Neural progenitor cell (in vitro differentiated cells): ENCODE measurements at regions not wholly inside any gene's neighbourhood (a gene's known extent, or its start where the extent isn't known, plus 50 kb on each side); places are given as distances from the start of the nearest gene placed in this dataset.

Experiments used
- DNase-seq: peaks from one replicate; pipeline ENCODE4 v3.0.0-alpha.2; 2016; ENCODE audit warnings: low spot score
- H2AFZ ChIP-seq: fragments of 200-600 bp; sonication (generic); replicated peaks from 2 replicates; pipeline ENCODE4 v1.6.1; 2016; ENCODE audit warnings: antibody characterized with exemption
- H3F3A ChIP-seq: fragments of 200-600 bp; sonication (generic); 2 replicates; pipeline ENCODE4 v1.6.1; 2016; ENCODE audit warnings: antibody characterized with exemption, low read depth
- H3K27ac ChIP-seq: fragments of 200-600 bp; sonication (generic); 2 replicates; pipeline ENCODE4 v1.5.1; 2016; ENCODE audit warnings: mild to moderate bottlenecking
- H3K27me3 ChIP-seq: fragments of 200-600 bp; sonication (generic); 2 replicates; pipeline ENCODE4 v1.6.1; 2016; ENCODE audit warnings: mild to moderate bottlenecking, moderate library complexity
- H3K36me3 ChIP-seq: fragments of 200-600 bp; sonication (generic); 2 replicates; pipeline ENCODE4 v1.5.1; 2016
- H3K4me1 ChIP-seq: fragments of 200-600 bp; sonication (generic); 2 replicates; pipeline ENCODE4 v1.6.1; 2016; ENCODE audit warnings: mixed run types
- H3K4me2 ChIP-seq: fragments of 200-600 bp; sonication (generic); 2 replicates; pipeline ENCODE4 v1.6.1; 2016
- H3K4me3 ChIP-seq: fragments of 200-600 bp; sonication (generic); 2 replicates; pipeline ENCODE4 v1.5.1; 2016
- H3K79me2 ChIP-seq: fragments of 200-600 bp; sonication (generic); 2 replicates; pipeline ENCODE4 v1.6.1; 2016; ENCODE audit warnings: low read depth
- H3K9ac ChIP-seq: fragments of 200-600 bp; sonication (generic); 2 replicates; pipeline ENCODE4 v1.6.1; 2016
- H3K9me3 ChIP-seq: fragments of 200-600 bp; sonication (generic); 2 replicates; pipeline ENCODE4 v1.5.1; 2016; ENCODE audit warnings: low read depth
- H4K20me1 ChIP-seq: fragments of 200-600 bp; sonication (generic); 2 replicates; pipeline ENCODE4 v1.6.1; 2016; ENCODE audit warnings: low read depth
- H3K27ac Mint-ChIP-seq: 3 replicates; pipeline ENCODE4 v1.8.0; 2021; ENCODE audit warnings: mixed read lengths
- H3K27me3 Mint-ChIP-seq: 2 replicates; pipeline ENCODE4 v1.8.0; 2022; ENCODE audit warnings: low read depth, mild to moderate bottlenecking, inconsistent platforms, moderate library complexity, mixed read lengths; ENCODE audit not compliant: insufficient read depth
- H3K36me3 Mint-ChIP-seq: 3 replicates; pipeline ENCODE4 v1.8.0; 2021; ENCODE audit warnings: mixed read lengths
- H3K4me1 Mint-ChIP-seq: 3 replicates; pipeline ENCODE4 v1.8.0; 2021; ENCODE audit warnings: mixed read lengths
- H3K4me3 Mint-ChIP-seq: 3 replicates; pipeline ENCODE4 v1.8.0; 2021; ENCODE audit warnings: mild to moderate bottlenecking, moderate library complexity, mixed read lengths
- H3K9me3 Mint-ChIP-seq: 3 replicates; pipeline ENCODE4 v1.8.0; 2020; ENCODE audit warnings: mixed read lengths
- CTCF ChIP-seq: fragments of 200-600 bp; sonication (generic); IDR thresholded peaks from 2 replicates; pipeline ENCODE4 v1.5.1; 2017; ENCODE audit warnings: antibody characterized with exemption, mild to moderate bottlenecking
- EZH2 ChIP-seq: fragments of 200-600 bp; sonication (generic); IDR thresholded peaks from 2 replicates; pipeline ENCODE4 v1.6.1; 2017; ENCODE audit warnings: antibody characterized with exemption, mild to moderate bottlenecking, moderate library complexity
- EZH2phosphoT487 ChIP-seq: fragments of 200-600 bp; sonication (generic); IDR thresholded peaks from 2 replicates; pipeline ENCODE4 v1.6.1; 2017; ENCODE audit warnings: antibody characterized with exemption

- no peaks in the 10 kb centered on the region for H3F3A ChIP-seq
- H3K4me1 Mint-ChIP-seq = no peaks in the 10 kb centered on the region
- no peaks in the 10 kb centered on the region for H3K79me2 ChIP-seq
- H3K4me2 ChIP-seq = no peak overlapping the region
- H3K4me3 ChIP-seq = no peak overlapping the region
- H3K4me1 ChIP-seq = no peaks in the 10 kb centered on the region
- H3K27me3 ChIP-seq = no peaks in the 10 kb centered on the region
- no peaks in the 10 kb centered on the region for H3K27me3 Mint-ChIP-seq
- TF ChIP-seq CTCF (no peak), EZH2phosphoT487 (no peak), EZH2 (no peak)
- H3K36me3 Mint-ChIP-seq = no peaks in the 10 kb centered on the region
- no peak for DNase-seq
- H3K36me3 ChIP-seq = no peaks in the 10 kb centered on the region
- H3K4me3 Mint-ChIP-seq = no peak overlapping the region
- no peaks in the 10 kb centered on the region for H3K9me3 ChIP-seq
- H3K9me3 Mint-ChIP-seq = peaks cover 2% of the 10 kb centered on the region
- no peak overlapping the region for H2AFZ ChIP-seq
- no peak overlapping the region for H3K9ac ChIP-seq
- no peaks in the 10 kb centered on the region for H4K20me1 ChIP-seq
- no peak overlapping the region for H3K27ac Mint-ChIP-seq
- H3K27ac ChIP-seq = no peak overlapping the region
Observed at GRCh38 chr7:54349229-54349628, 192.9 kb upstream of the VSTM2A start.

DNA sequence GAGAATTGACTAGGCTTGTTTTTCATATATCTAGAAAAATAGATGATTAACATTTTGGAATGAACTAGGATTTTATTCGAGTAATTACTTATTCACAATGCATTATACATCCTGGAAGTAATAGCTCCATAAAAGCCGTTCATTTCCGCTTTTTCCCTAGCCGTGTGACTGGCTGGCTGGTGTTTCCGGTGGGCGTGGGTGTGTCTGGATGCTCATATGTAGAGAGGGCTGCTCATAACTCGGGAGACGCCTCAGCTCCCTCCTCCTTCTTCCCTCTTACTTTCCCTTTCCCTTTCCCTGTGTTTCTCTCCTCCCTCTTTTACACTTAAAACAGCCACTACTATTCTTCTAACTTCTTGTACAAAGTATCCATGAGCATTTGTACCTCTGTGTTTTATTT is 187.7 kb upstream of the VSTM2A start:
- Histone ChIP-seq H3K36me3 (no peaks in the 10 kb centered on the region), H3K27ac (no peak overlapping the region), H3K4me2 (no peak overlapping the region), H3K4me3 (no peak overlapping the region), H3K9me3 (no peaks in the 10 kb centered on the region), H3K27me3 (no peaks in the 10 kb centered on the region), H2AFZ (no peak overlapping the region), H3K79me2 (no peaks in the 10 kb centered on the region), H3F3A (no peaks in the 10 kb centered on the region), H4K20me1 (no peaks in the 10 kb centered on the region), H3K4me1 (no peaks in the 10 kb centered on the region), H3K9ac (no peak overlapping the region)
- Mint-ChIP-seq H3K4me1 (no peaks in the 10 kb centered on the region), H3K36me3 (no peaks in the 10 kb centered on the region), H3K4me3 (no peak overlapping the region), H3K27me3 (no peaks in the 10 kb centered on the region), H3K27ac (no peak overlapping the region), H3K9me3 (no peaks in the 10 kb centered on the region)
- TF ChIP-seq CTCF (no peak), EZH2phosphoT487 (no peak), EZH2 (no peak)
- DNase-seq = no peak

DNA sequence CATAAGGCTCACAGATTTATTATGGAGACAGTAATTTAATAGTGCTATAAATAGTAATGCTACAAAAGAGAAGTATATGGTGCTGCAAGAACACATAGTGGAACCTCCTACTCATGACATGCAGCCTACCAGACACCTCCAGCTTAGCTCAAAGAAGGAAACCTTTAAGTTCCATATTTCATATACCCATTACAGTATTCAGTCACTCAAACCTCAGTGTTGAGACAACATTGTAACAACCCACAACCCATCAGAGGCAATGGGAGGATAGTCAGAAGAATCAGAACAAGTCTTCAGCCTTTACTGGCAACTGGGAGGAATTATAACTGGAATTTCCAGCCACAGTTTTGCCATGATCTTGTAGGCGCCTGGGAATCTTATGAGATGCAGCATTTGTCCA is 186.3 kb upstream of the VSTM2A start:
- Histone ChIP-seq H3K9me3 (no peaks in the 10 kb centered on the region), H3K9ac (no peak overlapping the region), H3K4me3 (no peak overlapping the region), H3K79me2 (no peaks in the 10 kb centered on the region), H3K27ac (no peak overlapping the region), H3K4me1 (no peaks in the 10 kb centered on the region), H3K4me2 (no peak overlapping the region), H3F3A (no peaks in the 10 kb centered on the region), H3K27me3 (no peaks in the 10 kb centered on the region), H2AFZ (no peak overlapping the region), H4K20me1 (no peaks in the 10 kb centered on the region), H3K36me3 (no peaks in the 10 kb centered on the region)
- no peak overlapping the region for H3K4me3 Mint-ChIP-seq
- H3K36me3 Mint-ChIP-seq = no peaks in the 10 kb centered on the region
- H3K27ac Mint-ChIP-seq = no peak overlapping the region
- H3K9me3 Mint-ChIP-seq = no peaks in the 10 kb centered on the region
- H3K4me1 Mint-ChIP-seq = peaks cover 11% of the 10 kb centered on the region
- DNase-seq = no peak
- H3K27me3 Mint-ChIP-seq = no peaks in the 10 kb centered on the region
- TF ChIP-seq EZH2phosphoT487 (no peak), EZH2 (no peak), CTCF (no peak)
